ENCODE measurements at regions not wholly inside any gene's neighbourhood (a gene's known extent, or its start where the extent isn't known, plus 50 kb on each side); places are given as distances from the start of the nearest gene placed in this dataset.
A peak's percentile ranks its signal among the peaks of the same experiment; 100 is the strongest.

- DNase-seq (ENCODE audit: low read depth in 2 of 2): no peak
Observed at GRCh38 chr1:4366091-4366490, 288.3 kb upstream of the AJAP1 start.

GRCh38 chr1:4367230-4367777, 287.1 kb upstream of the AJAP1 start:
- DNase-seq (ENCODE audit: low read depth in 2 of 2): no peak

GRCh38 chr1:4369335-4369734, 285.1 kb upstream of the AJAP1 start:
- DNase-seq (ENCODE audit: low read depth in 2 of 2): no peak

GRCh38 chr1:4371849-4372248, 282.6 kb upstream of the AJAP1 start:
- no peak for DNase-seq (ENCODE audit: low read depth in 2 of 2)

- DNase-seq (ENCODE audit: low read depth in 2 of 2): peak; percentile 37 to 49
Observed at GRCh38 chr1:4375812-4376211, 278.6 kb upstream of the AJAP1 start.

- peak in 1 of 2 experiments; percentile 20 for DNase-seq (ENCODE audit: low read depth in 2 of 2)
Observed at GRCh38 chr1:4379451-4380175, 274.8 kb upstream of the AJAP1 start.

- peak; percentile 68 to 73 for DNase-seq (ENCODE audit: low read depth in 2 of 2)
Observed at GRCh38 chr1:4380564-4381168, 273.7 kb upstream of the AJAP1 start.

GRCh38 chr1:4393191-4393590, 261.2 kb upstream of the AJAP1 start:
- no peak for DNase-seq (ENCODE audit: low read depth in 2 of 2)

GRCh38 chr1:4394366-4394765, 260.0 kb upstream of the AJAP1 start:
- DNase-seq (ENCODE audit: low read depth in 2 of 2): no peak

- no peak for DNase-seq (ENCODE audit: low read depth in 2 of 2)
Observed at GRCh38 chr1:4395158-4395557, 259.3 kb upstream of the AJAP1 start.

- DNase-seq (ENCODE audit: low read depth in 2 of 2): no peak
Observed at GRCh38 chr1:4395676-4396075, 258.7 kb upstream of the AJAP1 start.

- DNase-seq (ENCODE audit: low read depth in 2 of 2): no peak
Observed at GRCh38 chr1:4396551-4396950, 257.9 kb upstream of the AJAP1 start.

GRCh38 chr1:4397196-4397595, 257.2 kb upstream of the AJAP1 start:
- no peak for DNase-seq (ENCODE audit: low read depth in 2 of 2)

GRCh38 chr1:4402032-4402431, 252.4 kb upstream of the AJAP1 start:
- no peak for DNase-seq (ENCODE audit: low read depth in 2 of 2)

- DNase-seq (ENCODE audit: low read depth in 2 of 2): no peak
Observed at GRCh38 chr1:4404854-4405590, 249.4 kb upstream of the AJAP1 start.

GRCh38 chr1:4407851-4408250, 246.6 kb upstream of the AJAP1 start:
- no peak for DNase-seq (ENCODE audit: low read depth in 2 of 2)

- DNase-seq (ENCODE audit: low read depth in 2 of 2): no peak
Observed at GRCh38 chr1:4408380-4408779, 246.0 kb upstream of the AJAP1 start.

- no peak for DNase-seq (ENCODE audit: low read depth in 2 of 2)
Observed at GRCh38 chr1:4411862-4412261, 242.5 kb upstream of the AJAP1 start.

GRCh38 chr1:4415476-4415875, 238.9 kb upstream of the AJAP1 start:
- DNase-seq (ENCODE audit: low read depth in 2 of 2): no peak

- DNase-seq (ENCODE audit: low read depth in 2 of 2): no peak
Observed at GRCh38 chr1:4416189-4416588, 238.2 kb upstream of the AJAP1 start.

GRCh38 chr1:4418021-4418420, 236.4 kb upstream of the AJAP1 start:
- no peak for DNase-seq (ENCODE audit: low read depth in 2 of 2)

GRCh38 chr1:4421986-4422385, 232.4 kb upstream of the AJAP1 start:
- no peak for DNase-seq (ENCODE audit: low read depth in 2 of 2)

All from fibroblast of skin of left biceps (primary cell).